DOHH2 (cell line): ENCODE measurements at regions not wholly inside any gene's neighbourhood (a gene's known extent, or its start where the extent isn't known, plus 50 kb on each side); places are given as distances from the start of the nearest gene placed in this dataset.

Source experiments
- H3F3A ChIP-seq: fragments of 200-600 bp; sonication (generic), shearing (Covaris generic); 2 replicates; pipeline ENCODE4 v1.6.0; 2016; ENCODE audit warnings: antibody characterized with exemption, mild to moderate bottlenecking; ENCODE audit not compliant: control insufficient read depth, insufficient read depth
- H3K27ac ChIP-seq: fragments of 200-600 bp; sonication (generic); 2 replicates; pipeline ENCODE4 v1.5.1; 2014; ENCODE audit warnings: low read depth, mild to moderate bottlenecking, low read length, moderate library complexity
- H3K27me3 ChIP-seq: fragments of 200-600 bp; sonication (generic); 2 replicates; pipeline ENCODE4 v1.6.1; 2014; ENCODE audit warnings: mild to moderate bottlenecking, low read length, mixed read lengths; ENCODE audit not compliant: control insufficient read depth
- H3K36me3 ChIP-seq: fragments of 200-600 bp; sonication (generic); 2 replicates; pipeline ENCODE4 v1.6.1; 2014; ENCODE audit warnings: mild to moderate bottlenecking, low read length, moderate library complexity, mixed read lengths; ENCODE audit not compliant: control insufficient read depth
- H3K4me1 ChIP-seq: fragments of 200-600 bp; sonication (generic); 2 replicates; pipeline ENCODE4 v1.6.1; 2014; ENCODE audit warnings: mild to moderate bottlenecking, low read length, mixed read lengths; ENCODE audit not compliant: control insufficient read depth
- H3K4me2 ChIP-seq: fragments of 200-600 bp; sonication (generic); 2 replicates; pipeline ENCODE4 v1.6.0; 2014; ENCODE audit warnings: mild to moderate bottlenecking, low read length, moderate library complexity
- H3K4me3 ChIP-seq: fragments of 200-600 bp; sonication (generic); 2 replicates; pipeline ENCODE4 v1.5.1; 2014; ENCODE audit warnings: mild to moderate bottlenecking, low read length, mixed read lengths
- H3K79me2 ChIP-seq: fragments of 200-600 bp; sonication (generic); 2 replicates; pipeline ENCODE4 v1.6.1; 2014; ENCODE audit warnings: mild to moderate bottlenecking, low read length, mixed read lengths; ENCODE audit not compliant: control insufficient read depth
- H3K9me2 ChIP-seq: fragments of 200-600 bp; sonication (generic); replicated peaks from 2 replicates; pipeline ENCODE4 v1.6.1; 2014; ENCODE audit warnings: mild to moderate bottlenecking, low read length, mixed read lengths; ENCODE audit not compliant: control insufficient read depth
- H3K9me3 ChIP-seq: fragments of 200-600 bp; sonication (generic); 2 replicates; pipeline ENCODE4 v1.6.1; 2014; ENCODE audit warnings: antibody characterized with exemption, low read length, mixed read lengths; ENCODE audit not compliant: control insufficient read depth, insufficient read depth
- H4K20me1 ChIP-seq: fragments of 200-600 bp; sonication (generic); 2 replicates; pipeline ENCODE4 v1.6.0; 2014; ENCODE audit warnings: low read depth, mild to moderate bottlenecking, antibody characterized with exemption, low read length, moderate library complexity; ENCODE audit not compliant: control insufficient read depth, insufficient read depth
- EZH2phosphoT487 ChIP-seq: fragments of 200-600 bp; sonication (generic); IDR thresholded peaks from 2 replicates; pipeline ENCODE4 v1.6.1; 2017; ENCODE audit warnings: borderline replicate concordance, mild to moderate bottlenecking, antibody characterized with exemption, low read length, moderate library complexity, mixed read lengths
- TF ChIP-seq, protein P1 (sequence below): fragments of 200-600 bp; sonication (generic); IDR thresholded peaks from one replicate; pipeline ENCODE4 v1.5.1; 2014; ENCODE audit warnings: antibody characterized with exemption, mild to moderate bottlenecking, low read depth, low read length; ENCODE audit not compliant: poor library complexity, severe bottlenecking

DNA sequence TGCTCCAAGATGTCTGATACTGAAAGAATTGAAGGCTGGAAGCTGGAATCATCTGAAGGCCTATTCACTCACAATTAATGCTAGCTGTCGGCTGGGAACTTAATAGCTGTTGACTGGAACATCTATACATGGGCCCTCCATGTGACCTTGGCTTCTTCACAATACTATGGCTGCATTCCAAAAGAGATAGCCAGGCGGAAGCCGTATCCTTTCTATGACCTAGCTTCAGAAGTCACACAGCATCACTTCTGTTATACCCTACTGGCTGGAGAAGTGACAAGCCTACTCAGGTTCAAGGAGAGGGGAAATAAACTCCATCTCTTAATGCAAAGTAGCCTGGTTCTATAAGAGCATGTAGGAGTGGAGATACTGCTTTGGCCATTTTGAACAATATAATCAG, 50.9 kb upstream of the SPRED1 start:
- Histone ChIP-seq H3K27me3 (no peaks in the 10 kb centered on the region), H4K20me1 (no peaks in the 10 kb centered on the region), H3K4me2 (no peak overlapping the region), H3F3A (no peaks in the 10 kb centered on the region), H3K4me3 (no peak overlapping the region), H3K9me2 (no peaks in the 10 kb centered on the region), H3K36me3 (no peaks in the 10 kb centered on the region), H3K4me1 (no peaks in the 10 kb centered on the region), H3K27ac (no peak overlapping the region), H3K79me2 (no peaks in the 10 kb centered on the region), H3K9me3 (no peaks in the 10 kb centered on the region)
- no peak for TF ChIP-seq EZH2phosphoT487
- TF ChIP-seq, protein P1, sequence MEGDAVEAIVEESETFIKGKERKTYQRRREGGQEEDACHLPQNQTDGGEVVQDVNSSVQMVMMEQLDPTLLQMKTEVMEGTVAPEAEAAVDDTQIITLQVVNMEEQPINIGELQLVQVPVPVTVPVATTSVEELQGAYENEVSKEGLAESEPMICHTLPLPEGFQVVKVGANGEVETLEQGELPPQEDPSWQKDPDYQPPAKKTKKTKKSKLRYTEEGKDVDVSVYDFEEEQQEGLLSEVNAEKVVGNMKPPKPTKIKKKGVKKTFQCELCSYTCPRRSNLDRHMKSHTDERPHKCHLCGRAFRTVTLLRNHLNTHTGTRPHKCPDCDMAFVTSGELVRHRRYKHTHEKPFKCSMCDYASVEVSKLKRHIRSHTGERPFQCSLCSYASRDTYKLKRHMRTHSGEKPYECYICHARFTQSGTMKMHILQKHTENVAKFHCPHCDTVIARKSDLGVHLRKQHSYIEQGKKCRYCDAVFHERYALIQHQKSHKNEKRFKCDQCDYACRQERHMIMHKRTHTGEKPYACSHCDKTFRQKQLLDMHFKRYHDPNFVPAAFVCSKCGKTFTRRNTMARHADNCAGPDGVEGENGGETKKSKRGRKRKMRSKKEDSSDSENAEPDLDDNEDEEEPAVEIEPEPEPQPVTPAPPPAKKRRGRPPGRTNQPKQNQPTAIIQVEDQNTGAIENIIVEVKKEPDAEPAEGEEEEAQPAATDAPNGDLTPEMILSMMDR: no peak

DNA sequence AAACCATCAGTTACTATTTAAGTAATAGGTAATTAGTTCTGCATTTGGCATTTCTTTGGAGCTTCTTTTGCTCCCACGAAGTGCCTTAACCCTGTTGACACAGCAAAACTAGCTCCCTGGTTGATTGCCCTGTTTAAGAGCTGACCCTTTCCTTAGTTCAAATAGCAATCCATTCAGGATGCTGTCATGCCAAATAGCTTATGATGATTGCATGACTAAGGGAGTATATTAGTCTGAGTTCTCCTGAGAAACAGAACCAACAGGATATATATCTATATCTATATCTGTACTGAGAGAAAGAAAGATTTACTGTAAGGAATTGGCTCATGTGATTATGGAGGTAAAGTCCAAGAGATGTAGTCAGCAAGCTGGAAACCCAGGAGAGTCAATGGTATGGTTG, 50.3 kb upstream of the SPRED1 start:
- no peak overlapping the region for H3K4me3 ChIP-seq
- no peaks in the 10 kb centered on the region for H3K9me2 ChIP-seq
- no peaks in the 10 kb centered on the region for H3K36me3 ChIP-seq
- no peaks in the 10 kb centered on the region for H4K20me1 ChIP-seq
- no peaks in the 10 kb centered on the region for H3K79me2 ChIP-seq
- H3K4me1 ChIP-seq: no peaks in the 10 kb centered on the region
- no peaks in the 10 kb centered on the region for H3F3A ChIP-seq
- no peak overlapping the region for H3K27ac ChIP-seq
- H3K27me3 ChIP-seq: peaks cover 6% of the 10 kb centered on the region; the same call in 1 of the 2 replicates
- no peak overlapping the region for H3K4me2 ChIP-seq
- H3K9me3 ChIP-seq: no peaks in the 10 kb centered on the region
- TF ChIP-seq EZH2phosphoT487: no peak
- TF ChIP-seq, protein P1: no peak
